Brain pericyte (primary cell): ENCODE measurements at regions not wholly inside any gene's neighbourhood (a gene's known extent, or its start where the extent isn't known, plus 50 kb on each side); places are given as distances from the start of the nearest gene placed in this dataset.

Experiments used
- DNase-seq: peaks from one replicate; pipeline ENCODE4 v3.0.0-alpha.2; 2012; ENCODE audit warnings: low read depth, low spot score

DNA sequence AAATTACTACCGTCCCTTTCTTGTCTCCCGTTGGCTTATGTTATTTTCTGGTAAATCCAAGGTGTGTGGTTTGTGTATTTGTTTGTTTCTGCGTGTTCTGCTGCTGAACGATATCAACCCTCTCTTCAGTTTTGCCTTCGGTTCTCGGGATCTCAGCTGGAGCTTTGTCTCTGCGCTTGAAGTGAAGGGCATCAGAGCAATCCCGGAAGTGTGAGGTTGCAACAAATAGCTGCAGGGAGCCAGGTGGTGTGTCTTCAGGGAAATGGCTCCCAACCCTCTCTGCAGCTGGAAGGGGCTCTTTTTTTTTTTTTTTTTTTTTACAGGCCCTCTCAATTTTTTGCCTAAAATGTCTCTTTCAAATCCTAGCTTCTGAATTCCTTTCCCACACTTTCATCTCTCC lies 116.4 kb upstream of the RGMA start:
- DNase-seq = no peak

DNA sequence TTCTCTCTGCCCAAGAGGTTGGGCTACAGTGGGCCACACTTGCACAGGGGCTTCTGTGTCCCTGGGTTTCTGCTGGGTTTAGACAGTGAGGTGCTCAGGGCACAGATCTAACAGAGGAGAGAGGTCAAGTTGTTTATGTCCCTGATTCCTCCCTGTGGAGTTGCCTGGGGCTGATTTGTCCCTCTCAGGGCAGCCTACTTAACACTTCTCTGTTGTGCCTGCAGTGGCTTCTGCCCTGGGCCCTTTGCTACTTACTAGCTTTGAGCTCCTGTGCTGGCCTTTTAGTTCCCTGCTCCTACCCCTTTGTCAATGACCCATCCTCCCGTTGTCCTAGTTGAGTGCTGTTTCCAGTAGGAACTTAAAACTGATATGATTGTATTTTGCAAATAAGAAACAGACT lies 114.0 kb upstream of the RGMA start:
- DNase-seq = no peak

DNA sequence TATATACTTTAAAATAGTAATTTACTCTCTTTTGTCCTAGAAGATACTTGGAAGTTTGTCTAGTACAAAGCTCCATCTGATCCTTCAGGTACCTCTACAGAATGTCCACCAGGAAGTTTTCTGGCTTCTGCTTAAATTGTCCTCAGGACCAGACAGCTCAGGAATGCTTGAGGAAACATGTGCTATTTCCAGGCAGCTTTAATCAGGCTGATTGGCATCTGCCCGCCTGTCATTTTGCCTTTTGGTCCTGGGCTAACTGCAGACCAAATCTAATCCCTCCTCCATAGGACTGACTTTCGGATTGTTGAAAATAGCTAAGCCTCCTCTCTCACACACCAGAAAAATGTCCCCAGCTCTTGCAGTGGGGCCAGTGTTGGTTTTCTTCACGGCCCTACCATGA lies 113.4 kb upstream of the RGMA start:
- DNase-seq = no peak

DNA sequence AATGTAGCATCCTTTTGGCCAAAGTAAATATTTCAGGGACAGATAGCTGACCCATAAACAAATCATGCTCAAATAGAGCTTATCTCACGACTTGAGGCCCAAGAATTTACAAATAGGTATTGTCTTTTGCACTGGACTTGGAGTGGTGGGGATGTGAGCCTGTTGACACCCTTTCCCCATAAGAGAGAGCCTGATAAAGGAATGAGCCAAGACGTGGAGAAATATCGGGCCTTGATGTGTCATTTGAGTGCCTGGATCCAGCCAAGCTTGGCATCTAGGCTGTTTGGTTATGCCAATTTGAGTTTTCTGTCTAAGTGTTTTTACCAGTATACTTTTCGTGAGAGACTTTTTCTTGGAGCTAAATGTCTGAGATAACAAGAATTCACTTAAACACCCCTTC lies 112.9 kb upstream of the RGMA start:
- DNase-seq = no peak

DNA sequence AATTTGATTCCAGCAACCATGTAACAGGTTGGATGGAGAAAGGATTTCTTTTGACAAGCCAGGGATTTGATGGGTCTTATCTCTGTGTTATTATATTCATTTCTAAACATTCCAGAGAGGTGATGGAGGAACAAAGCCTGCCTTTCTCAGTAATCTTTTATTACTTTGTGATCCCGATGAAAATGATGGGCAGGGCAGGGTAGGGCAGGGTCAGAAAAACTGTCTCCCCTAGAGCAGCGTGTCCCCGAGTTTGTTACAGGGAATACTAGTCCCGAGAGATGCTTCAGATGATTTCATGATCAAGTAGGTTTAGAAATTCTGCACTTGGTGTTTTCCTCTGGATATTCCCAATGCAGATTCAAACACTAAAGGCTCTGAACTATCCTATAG lies 111.8 kb upstream of the RGMA start:
- DNase-seq = no peak

DNA sequence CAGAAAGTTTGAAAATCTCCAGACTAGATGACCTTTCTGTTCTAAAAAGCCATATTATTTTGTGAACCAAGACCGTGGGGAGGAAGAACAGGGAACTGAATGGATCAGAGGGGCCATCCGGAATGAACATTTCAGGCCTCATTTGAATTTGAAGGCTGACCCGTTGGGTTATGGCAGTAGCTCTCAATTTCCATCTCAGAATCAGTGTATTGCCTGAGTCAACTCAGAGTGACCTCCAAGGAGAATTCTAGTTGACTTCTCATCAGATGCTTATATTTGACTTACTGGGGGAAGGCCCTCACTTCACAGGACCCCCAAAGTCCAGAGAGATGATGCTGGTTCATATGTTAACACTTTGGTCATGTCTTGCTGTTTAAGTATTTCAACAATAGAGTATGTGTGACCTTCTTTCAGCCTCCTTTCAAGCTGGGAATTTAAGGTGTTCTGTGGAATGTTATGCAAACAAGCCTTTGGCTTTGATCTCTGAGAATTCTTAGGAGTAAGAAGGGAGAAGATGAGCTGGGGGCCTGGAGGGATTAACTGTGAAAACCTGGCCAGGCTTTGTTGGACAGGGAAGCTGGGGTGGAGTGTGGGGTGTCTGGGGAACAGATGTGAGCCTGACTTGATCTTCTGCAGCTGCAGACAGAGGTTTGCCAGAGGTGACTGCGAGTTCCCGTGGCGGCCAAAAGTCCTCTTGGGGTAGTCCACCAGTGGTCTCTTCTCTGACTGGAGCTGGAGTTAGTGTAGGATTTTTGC lies 111.2 kb upstream of the RGMA start:
- DNase-seq = no peak

DNA sequence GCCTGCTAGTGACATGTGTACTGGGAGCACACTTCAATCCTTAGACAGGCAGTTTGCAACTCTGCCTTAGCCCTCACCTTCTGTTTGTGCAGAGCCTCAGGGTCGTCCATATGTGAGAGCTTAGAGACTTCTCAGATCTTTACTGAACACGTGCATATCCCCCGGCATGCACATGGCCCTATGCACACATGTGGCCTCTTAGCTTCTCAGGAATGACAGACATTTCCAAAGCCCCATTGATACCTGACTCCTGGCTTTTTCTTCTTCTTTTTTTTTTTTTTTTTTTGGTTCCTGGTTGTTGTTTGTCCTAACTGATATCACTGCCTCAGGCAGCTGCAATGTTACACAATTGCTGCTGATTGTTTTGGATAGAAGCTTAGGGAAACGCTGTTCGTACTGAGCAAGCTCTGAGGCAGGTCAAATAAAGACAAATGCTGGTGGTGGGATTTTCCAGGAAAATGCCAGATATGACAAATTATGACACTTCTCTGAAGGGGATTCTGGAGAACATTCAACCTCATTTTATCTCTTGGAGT lies 107.2 kb upstream of the RGMA start:
- DNase-seq = no peak

DNA sequence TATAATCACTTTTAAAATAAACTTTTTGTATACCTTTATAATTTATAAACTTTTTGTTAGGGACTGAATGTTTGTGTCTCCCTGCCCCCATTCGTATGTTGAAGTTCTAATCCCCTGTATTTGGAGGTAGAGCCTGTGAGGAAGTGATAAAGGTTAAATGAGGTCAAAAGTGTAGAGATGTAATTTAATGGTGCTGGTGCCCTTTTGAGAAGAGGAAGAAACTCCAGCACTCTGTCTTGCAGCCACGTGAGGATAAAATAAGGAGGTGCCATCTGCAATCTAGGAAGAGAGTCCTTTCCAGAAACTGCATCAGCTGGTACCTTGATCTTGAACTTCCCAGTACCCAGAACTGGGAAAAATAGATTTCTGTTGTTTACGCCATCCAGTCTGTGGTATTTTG lies 106.1 kb upstream of the RGMA start:
- no peak for DNase-seq

DNA sequence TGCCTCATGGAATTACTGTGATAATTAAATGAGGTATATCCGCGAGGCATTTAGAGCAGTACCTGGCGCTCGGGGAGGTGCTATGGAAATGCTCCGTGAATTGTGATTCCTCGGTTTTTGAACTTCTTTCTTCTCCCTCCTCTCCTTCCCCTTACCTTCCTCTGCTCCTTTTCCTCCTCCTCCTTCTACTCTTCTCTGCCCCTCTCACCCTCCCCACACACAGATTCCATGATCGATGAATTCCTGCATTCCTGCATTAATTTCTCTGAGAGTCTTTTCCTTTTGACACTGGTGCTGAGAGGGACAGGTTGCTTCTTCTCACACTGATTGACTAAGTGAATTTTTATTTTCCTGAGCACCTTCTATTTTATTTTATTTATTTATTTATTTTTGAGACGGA lies 101.2 kb upstream of the RGMA start:
- no peak for DNase-seq

DNA sequence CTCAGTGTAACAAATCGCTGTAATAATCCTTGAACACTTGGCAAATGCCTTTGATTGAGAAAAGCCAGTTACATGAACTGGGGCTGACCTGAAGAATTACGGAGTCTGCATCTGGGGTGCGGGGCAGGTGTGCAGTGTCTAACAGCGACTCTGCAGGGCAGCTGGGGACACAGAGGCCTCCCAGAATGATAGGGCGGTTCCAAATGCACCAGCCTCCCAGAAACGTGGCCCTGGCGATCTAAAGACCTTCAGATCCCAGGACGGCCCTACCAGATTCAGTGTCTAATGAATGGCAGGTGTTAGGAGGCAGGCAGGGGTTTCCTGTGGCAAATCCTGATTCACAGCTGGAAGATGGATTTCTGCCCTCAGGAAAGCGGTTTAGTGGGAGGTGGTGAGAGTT lies 100.5 kb upstream of the RGMA start:
- no peak for DNase-seq

DNA sequence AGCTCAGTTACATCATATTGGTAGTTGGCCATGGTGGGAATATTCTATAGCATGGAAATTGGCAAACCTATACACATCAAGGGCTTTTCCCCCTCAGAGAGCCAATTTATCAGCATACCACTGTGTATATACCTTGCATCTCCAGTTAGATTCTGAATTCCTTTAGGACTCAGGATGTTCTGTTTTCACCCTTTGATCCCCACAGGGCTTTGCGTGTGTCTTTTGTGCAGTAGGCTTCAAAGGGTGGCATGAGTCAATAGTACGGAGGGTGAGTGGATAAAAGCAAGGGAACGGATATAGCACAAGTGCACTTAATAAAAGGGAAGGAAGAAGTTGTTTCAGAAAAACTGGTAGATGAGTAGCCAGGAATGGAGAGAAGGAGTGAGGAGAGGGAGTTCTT lies 99.2 kb upstream of the RGMA start:
- no peak for DNase-seq

DNA sequence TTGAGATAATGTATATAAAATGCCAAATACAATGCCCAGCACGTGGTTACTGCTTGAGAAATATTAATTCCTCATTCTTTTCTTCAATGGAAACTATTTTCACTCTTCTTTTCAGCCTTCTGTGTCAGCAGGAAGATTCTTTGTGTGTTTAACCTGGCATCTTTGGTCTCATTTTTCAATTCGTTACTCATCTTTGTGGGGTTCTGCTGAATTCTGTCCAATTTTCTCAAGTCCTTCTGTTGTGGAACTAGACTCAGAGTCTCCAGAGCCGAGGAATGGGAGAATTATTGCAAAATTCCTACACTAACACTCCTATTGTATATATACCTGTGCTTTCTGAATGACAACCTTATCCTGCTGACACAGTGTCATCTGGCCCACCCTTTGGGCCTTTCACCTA lies 96.8 kb upstream of the RGMA start:
- no peak for DNase-seq

DNA sequence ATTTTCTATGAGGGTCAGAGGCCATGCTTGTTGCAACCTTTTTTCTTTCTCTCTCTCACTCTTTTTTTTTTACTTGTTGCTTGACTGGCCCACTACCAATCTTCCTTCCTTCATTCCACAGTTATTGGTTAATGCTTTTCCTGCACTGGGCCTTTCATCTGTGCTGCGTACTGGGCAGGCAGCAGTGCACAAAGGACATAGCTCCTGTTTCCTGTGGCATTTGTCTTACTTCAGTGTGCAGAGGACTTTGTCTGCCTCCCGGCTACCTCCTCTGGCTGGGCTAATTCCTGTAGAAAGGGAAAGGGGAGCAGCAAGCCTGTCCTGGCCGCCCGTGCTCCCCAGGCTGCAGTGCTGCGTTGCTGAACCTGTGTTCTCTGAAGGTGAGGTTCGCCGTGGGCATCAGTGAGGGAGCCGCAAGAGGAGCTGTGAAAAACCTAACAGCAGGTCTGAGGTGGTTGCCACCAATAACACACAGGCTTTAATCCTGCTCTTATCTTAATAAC lies 93.7 kb upstream of the RGMA start:
- no peak for DNase-seq

DNA sequence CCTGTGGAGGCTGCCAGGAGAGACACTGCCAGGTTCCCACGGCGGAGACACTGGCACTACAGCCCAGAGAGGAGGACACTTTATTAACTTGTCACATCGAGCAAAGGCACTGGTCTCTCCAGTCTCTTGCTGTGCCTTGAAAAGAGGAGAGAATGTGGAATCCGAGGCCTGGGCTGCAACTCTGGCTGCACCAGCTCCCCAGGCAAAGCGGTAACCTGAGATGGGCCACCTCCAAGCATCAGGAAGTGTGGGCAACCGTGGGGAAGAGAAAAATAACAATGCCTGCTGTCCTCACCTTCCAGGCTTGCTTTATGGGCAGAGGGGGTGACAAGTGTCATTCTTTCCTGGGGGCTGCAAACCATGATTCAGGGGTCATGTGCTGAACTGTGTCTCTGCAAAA lies 91.6 kb upstream of the RGMA start:
- no peak for DNase-seq

DNA sequence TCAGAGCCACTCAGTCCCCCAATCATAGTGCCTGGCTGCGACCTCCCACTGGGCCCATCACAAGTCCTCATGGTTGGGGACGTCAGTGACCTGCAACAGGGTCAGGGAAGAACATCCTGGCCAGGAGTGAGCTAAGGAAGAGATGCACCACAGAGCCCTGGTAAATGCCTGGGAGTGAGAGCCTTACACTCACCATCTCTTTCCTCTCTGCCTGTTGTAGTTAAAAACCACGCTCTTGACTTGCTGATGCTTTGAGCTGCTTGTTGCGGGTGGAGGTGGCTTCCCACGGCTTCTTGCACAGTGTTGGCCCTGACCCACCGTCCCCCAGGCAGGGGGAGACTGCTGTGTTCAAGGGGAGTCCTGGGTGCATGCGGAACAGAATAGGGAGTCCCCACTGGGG lies 91.1 kb upstream of the RGMA start:
- DNase-seq = no peak

DNA sequence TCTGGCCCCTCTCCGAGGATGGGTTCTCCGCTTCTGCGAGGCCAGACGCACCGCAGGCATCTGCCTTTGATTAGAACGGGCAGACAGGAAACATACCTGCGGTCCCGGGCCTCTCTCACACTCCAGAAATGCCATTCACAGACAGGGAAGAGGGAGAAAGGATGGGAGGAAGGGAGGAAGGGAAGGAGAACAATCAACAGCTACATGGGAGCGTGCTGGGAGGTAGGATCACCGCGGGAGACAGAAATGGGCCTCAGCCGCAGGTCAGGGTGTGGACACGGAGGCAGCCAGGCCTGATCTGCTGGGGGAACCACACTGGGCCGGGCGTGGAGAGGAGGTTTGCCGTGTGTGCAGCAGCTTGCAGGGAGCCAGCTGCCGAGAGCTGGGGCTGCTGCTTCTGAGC lies 90.7 kb upstream of the RGMA start:
- no peak for DNase-seq

DNA sequence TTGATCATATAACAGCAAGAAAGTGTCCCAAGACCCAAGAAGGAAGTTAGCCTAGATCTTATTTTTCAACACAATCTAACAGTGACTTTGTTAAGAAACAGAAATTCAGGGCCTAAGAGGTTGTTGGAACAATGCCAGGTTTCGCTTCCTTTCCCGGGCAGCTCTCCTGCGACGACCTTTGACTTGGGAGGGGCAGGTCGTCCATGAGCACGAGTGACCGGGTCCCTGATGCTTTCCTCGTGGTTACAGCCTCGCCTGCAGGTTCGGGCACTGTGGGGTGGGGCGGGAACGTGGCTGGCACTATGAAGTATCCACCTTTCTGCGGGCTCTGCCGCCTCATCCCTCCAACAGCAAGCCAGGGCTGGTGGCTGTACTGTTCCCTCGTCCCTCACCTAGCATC lies 90.1 kb upstream of the RGMA start:
- no peak for DNase-seq

DNA sequence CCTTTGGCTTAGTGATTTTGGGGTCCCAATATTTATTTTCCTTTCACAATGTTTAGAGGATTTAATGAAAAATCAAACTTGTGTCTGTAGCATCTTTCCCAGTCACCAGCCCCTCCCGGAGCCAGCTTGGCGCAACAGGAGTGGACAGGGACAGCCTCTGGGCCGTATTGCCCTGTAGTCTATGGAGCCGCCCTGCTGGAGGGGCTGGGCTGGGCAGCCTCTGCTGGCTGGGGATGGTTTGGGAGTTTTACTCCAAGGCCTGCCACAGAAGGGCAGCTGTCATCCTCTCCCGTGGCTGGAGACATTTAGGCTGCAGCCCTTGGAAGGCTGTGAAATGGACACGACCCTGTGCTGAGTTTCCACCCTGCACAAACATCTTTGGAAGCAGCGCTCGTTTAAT lies 89.4 kb upstream of the RGMA start:
- no peak for DNase-seq

DNA sequence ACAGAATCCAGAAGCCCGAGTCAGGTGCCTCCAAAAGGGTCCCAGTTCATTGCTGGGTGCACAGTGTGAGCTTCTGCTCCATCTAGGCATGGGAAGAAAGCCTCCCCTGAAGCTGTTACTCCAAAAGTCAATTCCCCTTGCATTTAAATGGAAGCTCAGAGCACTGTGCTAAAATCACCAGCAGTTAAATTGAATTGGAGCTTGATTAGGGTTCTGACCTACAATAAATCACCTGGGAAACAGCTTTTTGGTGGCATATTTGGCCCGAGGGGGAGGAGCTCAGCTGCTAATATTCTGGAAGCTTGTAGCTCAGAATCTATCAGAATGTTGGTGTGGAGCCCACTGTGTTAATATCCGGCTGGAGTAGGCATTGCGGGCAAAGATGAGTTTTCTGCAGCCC lies 87.1 kb upstream of the RGMA start:
- DNase-seq = no peak

DNA sequence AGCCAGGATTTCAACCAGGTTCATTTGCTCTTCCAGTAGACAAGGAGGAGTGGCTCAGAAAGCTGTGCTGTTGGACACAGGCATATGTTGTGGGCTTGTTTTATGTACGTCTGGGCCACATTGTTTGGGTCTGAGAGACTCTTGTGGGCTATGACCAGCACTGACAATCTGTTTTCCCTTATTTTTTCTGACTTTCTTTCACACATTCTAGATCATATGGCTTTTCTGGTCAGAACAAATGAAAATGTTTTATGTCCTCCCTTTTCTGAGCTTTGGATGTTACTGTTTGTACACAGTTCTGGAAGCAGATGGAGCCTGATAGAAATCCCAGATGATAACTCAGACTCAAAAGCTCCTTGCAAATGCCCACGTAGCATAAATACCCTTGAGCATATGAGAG lies 85.8 kb upstream of the RGMA start:
- no peak for DNase-seq

DNA sequence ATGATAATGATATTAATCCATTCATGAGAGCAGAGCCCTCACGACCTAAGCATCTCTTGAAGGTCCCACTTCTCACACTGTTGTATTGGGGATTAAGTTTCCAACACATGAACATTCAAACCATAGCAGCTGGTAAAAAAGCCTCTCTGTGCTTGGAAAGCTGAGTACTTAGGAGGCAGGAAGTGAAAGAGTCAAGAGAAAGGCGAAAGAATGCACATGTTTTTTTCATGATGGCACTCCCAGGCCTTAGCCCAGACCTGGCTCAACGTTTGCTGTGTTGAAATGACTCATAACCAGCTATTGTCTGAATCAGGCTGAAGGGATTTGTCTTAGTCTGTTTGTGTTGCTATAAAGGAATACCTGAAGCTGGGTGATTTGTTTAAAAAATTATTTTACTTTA lies 84.4 kb upstream of the RGMA start:
- DNase-seq = no peak

DNA sequence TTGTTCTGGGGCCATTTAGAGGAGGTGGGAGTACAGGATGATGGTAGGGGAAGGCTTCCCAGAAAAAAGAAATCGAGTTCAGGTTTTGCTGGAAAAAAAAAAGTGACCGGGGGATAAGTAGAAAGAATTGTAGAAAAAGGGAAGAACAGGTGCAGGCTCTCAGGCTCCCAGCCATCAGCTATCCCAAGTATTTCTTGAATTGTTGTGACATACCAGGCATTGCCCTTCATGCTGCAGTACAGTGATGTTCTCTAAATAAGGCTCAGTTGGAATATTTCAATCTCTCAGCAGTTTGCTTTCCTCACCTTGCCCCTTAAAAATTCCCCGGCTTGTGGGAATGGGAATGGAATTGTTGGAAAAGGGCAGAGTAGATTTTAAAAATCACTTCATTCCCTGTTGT lies 82.5 kb upstream of the RGMA start:
- DNase-seq = no peak

DNA sequence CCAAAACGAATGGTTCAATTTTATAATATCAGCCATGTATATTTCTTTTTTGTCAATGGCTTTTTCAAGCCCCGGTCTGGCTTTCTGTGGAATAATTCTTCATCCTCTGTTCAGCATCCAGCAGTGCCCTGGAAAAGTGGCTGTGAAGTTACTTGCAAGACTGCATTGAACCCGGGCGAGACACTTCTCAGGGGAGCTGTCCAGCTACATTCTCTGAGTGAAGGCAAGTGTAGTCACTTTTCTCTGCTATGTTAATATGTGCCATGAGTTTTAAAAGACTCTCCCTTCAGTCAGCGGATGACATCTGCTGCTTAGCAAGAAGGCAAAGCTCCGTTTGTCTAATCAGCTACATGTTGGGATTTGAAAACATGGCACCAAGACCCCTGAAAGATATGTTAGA lies 81.3 kb upstream of the RGMA start:
- no peak for DNase-seq

DNA sequence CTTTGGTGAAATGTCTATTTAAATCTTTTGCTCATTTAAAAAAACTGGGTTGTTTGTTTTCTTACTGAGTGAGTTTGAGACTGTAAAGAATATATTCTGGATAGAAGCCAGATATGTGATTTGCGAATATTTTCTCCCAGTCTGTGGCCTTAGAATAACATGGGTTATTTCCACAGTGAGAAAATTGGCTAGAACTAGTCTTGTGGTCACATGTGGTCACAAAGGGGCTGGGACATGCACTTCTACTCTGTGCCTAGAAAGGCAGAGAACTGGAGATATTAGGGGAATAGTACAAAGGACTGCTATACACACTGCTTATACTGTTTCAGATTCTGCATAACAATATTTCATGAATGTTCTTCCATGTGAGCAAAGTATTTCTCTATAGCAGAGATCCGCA lies 79.9 kb upstream of the RGMA start:
- no peak for DNase-seq
